GM23338 (cell line): ENCODE measurements at regions not wholly inside any gene's neighbourhood (a gene's known extent, or its start where the extent isn't known, plus 50 kb on each side); places are given as distances from the start of the nearest gene placed in this dataset.

Experiments used
- ATAC-seq: fragments of 200-7000 bp; cut with Tn5 transposase; 3 replicates; pipeline ENCODE4 v1.9.1; 2020
- DNase-seq: peaks from one replicate; pipeline ENCODE4 v3.0.0-alpha.2; 2015; ENCODE audit warnings: low spot score
- H2AFZ ChIP-seq: fragments of 200-600 bp; sonication (generic); 2 replicates; pipeline ENCODE4 v1.8.0; 2016; ENCODE audit warnings: antibody characterized with exemption, mild to moderate bottlenecking, moderate library complexity
- H3F3A ChIP-seq: fragments of 200-600 bp; sonication (generic); replicated peaks from 2 replicates; pipeline ENCODE4 v1.8.0; 2017; ENCODE audit warnings: antibody characterized with exemption, mixed run types, low read depth
- H3K27ac ChIP-seq: fragments of 200-600 bp; sonication (generic); 2 replicates; pipeline ENCODE4 v1.6.1; 2016; ENCODE audit warnings: low read depth
- H3K27me3 ChIP-seq: fragments of 200-600 bp; sonication (generic); 2 replicates; pipeline ENCODE4 v1.8.0; 2016; ENCODE audit warnings: mild to moderate bottlenecking, mixed run types, moderate library complexity; ENCODE audit not compliant: insufficient read depth
- H3K36me3 ChIP-seq: fragments of 200-600 bp; sonication (generic); 2 replicates; pipeline ENCODE4 v1.8.0; 2016; ENCODE audit warnings: mild to moderate bottlenecking; ENCODE audit not compliant: insufficient read depth
- H3K4me1 ChIP-seq: fragments of 200-600 bp; sonication (generic); 2 replicates; pipeline ENCODE4 v1.8.0; 2016; ENCODE audit warnings: mild to moderate bottlenecking, moderate library complexity; ENCODE audit not compliant: insufficient read depth
- H3K4me2 ChIP-seq: fragments of 200-600 bp; sonication (generic); 2 replicates; pipeline ENCODE4 v1.7.1; 2017; ENCODE audit warnings: mixed run types
- H3K4me3 ChIP-seq: fragments of 200-600 bp; sonication (generic); 2 replicates; pipeline ENCODE4 v1.6.1; 2016; ENCODE audit warnings: mixed run types
- H3K79me2 ChIP-seq: fragments of 200-600 bp; sonication (generic); replicated peaks from 2 replicates; pipeline ENCODE4 v1.8.0; 2017; ENCODE audit warnings: mild to moderate bottlenecking; ENCODE audit not compliant: insufficient read depth
- H3K9me2 ChIP-seq: fragments of 200-600 bp; sonication (generic); 2 replicates; pipeline ENCODE4 v1.8.0; 2017; ENCODE audit not compliant: insufficient read depth
- H4K20me1 ChIP-seq: fragments of 200-600 bp; sonication (generic); replicated peaks from 2 replicates; pipeline ENCODE4 v1.8.0; 2017; ENCODE audit warnings: mild to moderate bottlenecking; ENCODE audit not compliant: insufficient read depth
- H3K27ac Mint-ChIP-seq: 2 replicates; pipeline ENCODE4 v1.8.0; 2020; ENCODE audit warnings: inconsistent platforms, mild to moderate bottlenecking, moderate library complexity, mixed read lengths
- H3K27me3 Mint-ChIP-seq: 3 replicates; pipeline ENCODE4 v1.8.0; 2022; ENCODE audit warnings: low read depth, mild to moderate bottlenecking, moderate library complexity, mixed read lengths, inconsistent platforms; ENCODE audit not compliant: insufficient read depth, poor library complexity
- H3K36me3 Mint-ChIP-seq: 3 replicates; pipeline ENCODE4 v1.8.0; 2021; ENCODE audit warnings: low read depth, mild to moderate bottlenecking, inconsistent platforms, moderate library complexity, mixed read lengths
- H3K4me1 Mint-ChIP-seq: 3 replicates; pipeline ENCODE4 v1.8.0; 2020; ENCODE audit warnings: mild to moderate bottlenecking, inconsistent platforms, mixed read lengths
- H3K4me3 Mint-ChIP-seq: 3 replicates; pipeline ENCODE4 v1.8.0; 2021; ENCODE audit warnings: moderate library complexity, mild to moderate bottlenecking, inconsistent platforms, mixed read lengths
- H3K9me3 Mint-ChIP-seq: 3 replicates; pipeline ENCODE4 v1.8.0; 2020; ENCODE audit warnings: moderate library complexity, mild to moderate bottlenecking, inconsistent platforms, mixed read lengths
- CREB1 ChIP-seq: fragments of 250-450 bp; sonication (Bioruptor Pico); IDR thresholded peaks from 2 replicates; pipeline ENCODE4 v1.5.0; 2020; ENCODE audit warnings: low read depth, mild to moderate bottlenecking, moderate library complexity
- CTCF ChIP-seq, 2 experiments: fragments of 200-600 bp in 1 of 2; sonication (generic) in 1 of 2; conservative IDR thresholded peaks; 2 replicates each; pipeline versions ENCODE4 v1.5.1 to v1.6.1; 2016 to 2017; ENCODE audit warnings: antibody characterized with exemption in 2 of 2, low read depth in 2 of 2, mild to moderate bottlenecking in 2 of 2, moderate library complexity in 1 of 2
- EZH2 ChIP-seq: fragments of 200-600 bp; sonication (generic); IDR thresholded peaks from one replicate; pipeline ENCODE4 v1.8.0; 2017; ENCODE audit warnings: antibody characterized with exemption, mild to moderate bottlenecking, low read depth; ENCODE audit not compliant: unreplicated experiment
- EZH2phosphoT487 ChIP-seq: fragments of 200-600 bp; sonication (generic); IDR thresholded peaks from one replicate; pipeline ENCODE4 v1.8.1; 2018; ENCODE audit warnings: antibody characterized with exemption; ENCODE audit not compliant: unreplicated experiment
- JUNB ChIP-seq: IDR thresholded peaks from one replicate; pipeline ENCODE4 v1.6.1; 2016; ENCODE audit warnings: antibody characterized with exemption; ENCODE audit not compliant: unreplicated experiment
- NANOG ChIP-seq: IDR thresholded peaks from 2 replicates; pipeline ENCODE4 v1.6.1; 2016; ENCODE audit warnings: antibody characterized with exemption, borderline replicate concordance
- POLR2AphosphoS5 ChIP-seq: IDR thresholded peaks from 2 replicates; pipeline ENCODE4 v1.6.1; 2016; ENCODE audit warnings: antibody characterized with exemption, low read depth
- REST ChIP-seq: IDR thresholded peaks from one replicate; pipeline ENCODE4 v1.6.1; 2018; ENCODE audit warnings: antibody characterized with exemption; ENCODE audit not compliant: unreplicated experiment
- STAT1 ChIP-seq: IDR thresholded peaks from one replicate; pipeline ENCODE4 v1.6.1; 2016; ENCODE audit warnings: antibody characterized with exemption; ENCODE audit not compliant: unreplicated experiment
- ZNF114 ChIP-seq: fragments of 250-450 bp; sonication (Bioruptor Pico); IDR thresholded peaks from 2 replicates; pipeline ENCODE4 v1.5.0; 2020; ENCODE audit warnings: mild to moderate bottlenecking, moderate library complexity
- ZNF331 ChIP-seq: fragments of 250-450 bp; sonication (Bioruptor Pico); IDR thresholded peaks from 2 replicates; pipeline ENCODE4 v1.5.0; 2020; ENCODE audit warnings: low read depth, mild to moderate bottlenecking, moderate library complexity
- TF ChIP-seq, protein P1 (sequence below): IDR thresholded peaks from 2 replicates; pipeline ENCODE4 v1.6.1; 2016; ENCODE audit warnings: antibody characterized with exemption
- TF ChIP-seq, protein P2 (sequence below): fragments of 250-450 bp; sonication (Bioruptor Pico); IDR thresholded peaks from 2 replicates; pipeline ENCODE4 v1.5.0; 2020; ENCODE audit warnings: mild to moderate bottlenecking, moderate library complexity

DNA sequence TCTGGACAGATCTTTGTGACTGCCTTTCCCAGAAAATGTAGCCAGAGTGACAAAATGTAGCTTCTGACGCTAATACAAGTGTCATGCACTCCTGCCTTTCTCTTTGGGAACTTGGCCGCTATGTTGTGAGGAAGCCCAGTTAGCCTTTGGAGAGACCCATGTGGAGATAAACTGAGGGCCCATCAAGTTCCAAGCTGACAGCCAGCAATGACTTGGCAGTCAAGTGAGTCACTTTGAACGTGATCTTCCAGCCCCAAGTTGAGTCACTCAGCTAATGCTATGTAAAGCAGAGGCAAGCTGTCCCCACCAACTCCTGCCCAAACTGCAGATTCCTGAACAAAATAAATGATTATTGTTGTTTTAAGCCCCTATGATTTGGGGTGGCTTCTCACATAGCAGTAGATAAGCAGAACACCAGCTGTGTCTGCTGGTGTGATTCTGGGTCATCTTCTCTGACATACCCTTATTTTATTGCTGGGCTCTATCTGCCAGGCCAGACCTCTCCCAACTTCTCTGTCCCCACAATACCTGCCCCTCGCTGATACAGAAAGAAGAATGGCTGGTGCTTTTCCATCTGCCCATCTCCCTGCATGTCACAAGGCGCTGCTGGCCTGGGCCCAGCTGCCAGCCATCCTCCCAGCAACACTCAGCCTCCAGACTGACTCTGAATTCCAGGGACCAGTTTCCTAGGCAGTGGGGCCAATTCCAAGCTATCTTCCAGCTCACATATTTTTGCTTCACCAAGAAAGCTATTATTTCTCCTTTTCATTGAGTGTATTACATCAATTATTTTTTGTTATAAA is 274.8 kb downstream of the LRFN2 start:
- no peak for ATAC-seq
- no peaks in the 10 kb centered on the region for H3F3A ChIP-seq

More for the DNA sequence above, 274.8 kb downstream of the LRFN2 start:
- H3K36me3 Mint-ChIP-seq, result no peaks in the 10 kb centered on the region
- no peak overlapping the region for H3K4me2 ChIP-seq
- no peaks in the 10 kb centered on the region for H3K36me3 ChIP-seq
- no peaks in the 10 kb centered on the region for H3K27me3 ChIP-seq
- DNase-seq, result no peak
- H3K27ac Mint-ChIP-seq, result no peak overlapping the region
- H3K9me3 Mint-ChIP-seq, result no peaks in the 10 kb centered on the region
- peaks cover 6% of the 10 kb centered on the region; the same call in 1 of the 2 replicates for H3K4me1 ChIP-seq
- H2AFZ ChIP-seq, result no peak overlapping the region
- no peaks in the 10 kb centered on the region for H3K9me2 ChIP-seq
- TF ChIP-seq REST (no peak), ZNF114 (CRISPR knock-in tag) (no peak), POLR2AphosphoS5 (no peak), CTCF (conservative IDR thresholded peaks at IDR 0.05; ENCODE audit: low read depth in 2 of 2) (no peak), EZH2phosphoT487 (no peak), CREB1 (CRISPR knock-in tag) (no peak), NANOG (no peak), STAT1 (no peak), JUNB (no peak), ZNF331 (CRISPR knock-in tag) (no peak), EZH2 (no peak)
- TF ChIP-seq, protein P1, sequence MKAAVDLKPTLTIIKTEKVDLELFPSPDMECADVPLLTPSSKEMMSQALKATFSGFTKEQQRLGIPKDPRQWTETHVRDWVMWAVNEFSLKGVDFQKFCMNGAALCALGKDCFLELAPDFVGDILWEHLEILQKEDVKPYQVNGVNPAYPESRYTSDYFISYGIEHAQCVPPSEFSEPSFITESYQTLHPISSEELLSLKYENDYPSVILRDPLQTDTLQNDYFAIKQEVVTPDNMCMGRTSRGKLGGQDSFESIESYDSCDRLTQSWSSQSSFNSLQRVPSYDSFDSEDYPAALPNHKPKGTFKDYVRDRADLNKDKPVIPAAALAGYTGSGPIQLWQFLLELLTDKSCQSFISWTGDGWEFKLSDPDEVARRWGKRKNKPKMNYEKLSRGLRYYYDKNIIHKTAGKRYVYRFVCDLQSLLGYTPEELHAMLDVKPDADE, result no peak
- TF ChIP-seq, protein P2, sequence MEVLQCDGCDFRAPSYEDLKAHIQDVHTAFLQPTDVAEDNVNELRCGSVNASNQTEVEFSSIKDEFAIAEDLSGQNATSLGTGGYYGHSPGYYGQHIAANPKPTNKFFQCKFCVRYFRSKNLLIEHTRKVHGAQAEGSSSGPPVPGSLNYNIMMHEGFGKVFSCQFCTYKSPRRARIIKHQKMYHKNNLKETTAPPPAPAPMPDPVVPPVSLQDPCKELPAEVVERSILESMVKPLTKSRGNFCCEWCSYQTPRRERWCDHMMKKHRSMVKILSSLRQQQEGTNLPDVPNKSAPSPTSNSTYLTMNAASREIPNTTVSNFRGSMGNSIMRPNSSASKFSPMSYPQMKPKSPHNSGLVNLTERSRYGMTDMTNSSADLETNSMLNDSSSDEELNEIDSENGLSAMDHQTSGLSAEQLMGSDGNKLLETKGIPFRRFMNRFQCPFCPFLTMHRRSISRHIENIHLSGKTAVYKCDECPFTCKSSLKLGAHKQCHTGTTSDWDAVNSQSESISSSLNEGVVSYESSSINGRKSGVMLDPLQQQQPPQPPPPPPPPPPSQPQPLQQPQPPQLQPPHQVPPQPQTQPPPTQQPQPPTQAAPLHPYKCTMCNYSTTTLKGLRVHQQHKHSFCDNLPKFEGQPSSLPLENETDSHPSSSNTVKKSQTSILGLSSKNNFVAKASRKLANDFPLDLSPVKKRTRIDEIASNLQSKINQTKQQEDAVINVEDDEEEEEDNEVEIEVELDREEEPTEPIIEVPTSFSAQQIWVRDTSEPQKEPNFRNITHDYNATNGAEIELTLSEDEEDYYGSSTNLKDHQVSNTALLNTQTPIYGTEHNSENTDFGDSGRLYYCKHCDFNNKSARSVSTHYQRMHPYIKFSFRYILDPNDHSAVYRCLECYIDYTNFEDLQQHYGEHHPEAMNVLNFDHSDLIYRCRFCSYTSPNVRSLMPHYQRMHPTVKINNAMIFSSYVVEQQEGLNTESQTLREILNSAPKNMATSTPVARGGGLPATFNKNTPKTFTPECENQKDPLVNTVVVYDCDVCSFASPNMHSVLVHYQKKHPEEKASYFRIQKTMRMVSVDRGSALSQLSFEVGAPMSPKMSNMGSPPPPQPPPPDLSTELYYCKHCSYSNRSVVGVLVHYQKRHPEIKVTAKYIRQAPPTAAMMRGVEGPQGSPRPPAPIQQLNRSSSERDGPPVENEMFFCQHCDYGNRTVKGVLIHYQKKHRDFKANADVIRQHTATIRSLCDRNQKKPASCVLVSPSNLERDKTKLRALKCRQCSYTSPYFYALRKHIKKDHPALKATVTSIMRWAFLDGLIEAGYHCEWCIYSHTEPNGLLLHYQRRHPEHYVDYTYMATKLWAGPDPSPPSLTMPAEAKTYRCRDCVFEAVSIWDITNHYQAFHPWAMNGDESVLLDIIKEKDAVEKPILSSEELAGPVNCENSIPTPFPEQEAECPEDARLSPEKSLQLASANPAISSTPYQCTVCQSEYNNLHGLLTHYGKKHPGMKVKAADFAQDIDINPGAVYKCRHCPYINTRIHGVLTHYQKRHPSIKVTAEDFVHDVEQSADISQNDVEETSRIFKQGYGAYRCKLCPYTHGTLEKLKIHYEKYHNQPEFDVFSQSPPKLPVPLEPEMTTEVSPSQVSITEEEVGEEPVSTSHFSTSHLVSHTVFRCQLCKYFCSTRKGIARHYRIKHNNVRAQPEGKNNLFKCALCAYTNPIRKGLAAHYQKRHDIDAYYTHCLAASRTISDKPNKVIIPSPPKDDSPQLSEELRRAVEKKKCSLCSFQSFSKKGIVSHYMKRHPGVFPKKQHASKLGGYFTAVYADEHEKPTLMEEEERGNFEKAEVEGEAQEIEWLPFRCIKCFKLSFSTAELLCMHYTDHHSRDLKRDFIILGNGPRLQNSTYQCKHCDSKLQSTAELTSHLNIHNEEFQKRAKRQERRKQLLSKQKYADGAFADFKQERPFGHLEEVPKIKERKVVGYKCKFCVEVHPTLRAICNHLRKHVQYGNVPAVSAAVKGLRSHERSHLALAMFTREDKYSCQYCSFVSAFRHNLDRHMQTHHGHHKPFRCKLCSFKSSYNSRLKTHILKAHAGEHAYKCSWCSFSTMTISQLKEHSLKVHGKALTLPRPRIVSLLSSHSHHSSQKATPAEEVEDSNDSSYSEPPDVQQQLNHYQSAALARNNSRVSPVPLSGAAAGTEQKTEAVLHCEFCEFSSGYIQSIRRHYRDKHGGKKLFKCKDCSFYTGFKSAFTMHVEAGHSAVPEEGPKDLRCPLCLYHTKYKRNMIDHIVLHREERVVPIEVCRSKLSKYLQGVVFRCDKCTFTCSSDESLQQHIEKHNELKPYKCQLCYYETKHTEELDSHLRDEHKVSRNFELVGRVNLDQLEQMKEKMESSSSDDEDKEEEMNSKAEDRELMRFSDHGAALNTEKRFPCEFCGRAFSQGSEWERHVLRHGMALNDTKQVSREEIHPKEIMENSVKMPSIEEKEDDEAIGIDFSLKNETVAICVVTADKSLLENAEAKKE (CRISPR knock-in tag), result no peak
- H3K4me1 Mint-ChIP-seq, result peaks cover 9% of the 10 kb centered on the region
- H4K20me1 ChIP-seq, result no peaks in the 10 kb centered on the region
- H3K79me2 ChIP-seq, result no peaks in the 10 kb centered on the region
- peaks cover 9% of the 10 kb centered on the region for H3K27me3 Mint-ChIP-seq
- no peak overlapping the region for H3K4me3 ChIP-seq
- H3K27ac ChIP-seq, result no peak overlapping the region
- no peak overlapping the region for H3K4me3 Mint-ChIP-seq
